ENCODE measurements at regions not wholly inside any gene's neighbourhood (a gene's known extent, or its start where the extent isn't known, plus 50 kb on each side); places are given as distances from the start of the nearest gene placed in this dataset.
A peak's percentile ranks its signal among the peaks of the same experiment; 100 is the strongest.

DNA sequence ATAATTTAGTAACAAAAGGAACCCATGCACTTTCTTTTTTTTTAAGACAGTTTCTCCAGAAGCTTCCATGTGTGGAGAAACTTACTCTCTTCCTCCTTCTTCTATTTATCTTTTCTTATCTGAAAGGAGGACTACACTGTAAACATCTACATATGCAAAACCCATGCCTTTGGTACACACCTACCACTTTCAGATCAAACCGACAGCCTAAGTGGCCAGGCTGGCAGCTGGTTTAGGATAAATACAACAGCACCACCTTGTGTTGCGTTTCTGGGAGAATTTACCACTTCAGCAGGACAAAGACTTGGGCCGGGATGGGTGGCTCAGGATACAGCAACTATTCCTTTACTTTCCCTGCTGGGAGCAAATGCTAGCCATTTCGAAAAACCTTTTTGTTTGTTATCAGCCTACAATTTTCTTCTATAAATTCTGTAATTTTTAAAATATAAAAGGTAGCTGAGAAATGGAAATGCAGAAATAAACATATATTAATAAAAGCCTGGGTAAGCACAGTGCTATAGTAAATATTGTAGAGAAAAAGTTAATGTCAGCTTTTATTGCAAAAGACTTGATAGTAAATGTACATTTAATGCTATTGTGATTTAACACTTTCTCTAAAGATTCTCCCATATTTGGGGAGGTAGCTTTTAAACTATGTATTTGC, 94.0 kb upstream of the RFC3 start:
- 1 to 2% (median 2%) methylated on average over 4 of the region's 4 CpGs for WGBS, 3 donors
- H3K36me3 ChIP-seq = no peaks in the 10 kb centered on the region
- no peaks in the 10 kb centered on the region for H3K27me3 ChIP-seq
- no peaks in the 10 kb centered on the region for H3K9me3 ChIP-seq
- intact Hi-C loops (cut with DNase I) = loop anchor here in 3 of 4 donors (5.0 to 10.0 kb wide), 4 partner anchors 82 to 499 kb away; no protein-coding TSS in a partner anchor
- TF ChIP-seq POLR2A (IDR thresholded peaks at IDR 0.05) (no peak), EP300 (IDR thresholded peaks at IDR 0.05) (no peak)
- TF ChIP-seq, protein P1, sequence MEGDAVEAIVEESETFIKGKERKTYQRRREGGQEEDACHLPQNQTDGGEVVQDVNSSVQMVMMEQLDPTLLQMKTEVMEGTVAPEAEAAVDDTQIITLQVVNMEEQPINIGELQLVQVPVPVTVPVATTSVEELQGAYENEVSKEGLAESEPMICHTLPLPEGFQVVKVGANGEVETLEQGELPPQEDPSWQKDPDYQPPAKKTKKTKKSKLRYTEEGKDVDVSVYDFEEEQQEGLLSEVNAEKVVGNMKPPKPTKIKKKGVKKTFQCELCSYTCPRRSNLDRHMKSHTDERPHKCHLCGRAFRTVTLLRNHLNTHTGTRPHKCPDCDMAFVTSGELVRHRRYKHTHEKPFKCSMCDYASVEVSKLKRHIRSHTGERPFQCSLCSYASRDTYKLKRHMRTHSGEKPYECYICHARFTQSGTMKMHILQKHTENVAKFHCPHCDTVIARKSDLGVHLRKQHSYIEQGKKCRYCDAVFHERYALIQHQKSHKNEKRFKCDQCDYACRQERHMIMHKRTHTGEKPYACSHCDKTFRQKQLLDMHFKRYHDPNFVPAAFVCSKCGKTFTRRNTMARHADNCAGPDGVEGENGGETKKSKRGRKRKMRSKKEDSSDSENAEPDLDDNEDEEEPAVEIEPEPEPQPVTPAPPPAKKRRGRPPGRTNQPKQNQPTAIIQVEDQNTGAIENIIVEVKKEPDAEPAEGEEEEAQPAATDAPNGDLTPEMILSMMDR (IDR thresholded peaks at IDR 0.05) = peak; percentile 71 to 77 (median 72)
- no peak overlapping the region for H3K27ac ChIP-seq
- peaks cover 1% of the 10 kb centered on the region for H3K4me1 ChIP-seq (ENCODE audit: insufficient read depth)
- peak; percentile 63 to 83 (median 69) for DNase-seq
- H3K4me3 ChIP-seq = no peak overlapping the region

DNA sequence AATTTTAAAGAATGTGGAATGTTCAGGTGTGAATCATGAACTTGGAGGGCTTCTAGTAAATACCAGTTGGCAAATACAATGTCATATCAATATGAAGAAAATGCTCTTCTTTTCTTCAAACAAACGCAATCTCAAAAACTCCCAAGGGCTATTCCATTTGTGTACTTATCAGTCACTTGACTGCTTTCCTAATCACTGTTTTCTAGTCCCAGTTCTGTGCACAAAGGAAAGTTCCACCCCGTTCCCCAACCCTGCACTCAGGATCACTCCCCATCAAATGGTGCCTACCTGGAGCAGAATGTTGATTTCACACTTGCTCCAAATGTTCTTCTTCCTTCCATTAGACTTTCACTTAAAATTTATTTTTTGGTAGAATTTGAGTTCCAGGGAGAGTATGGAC, 92.6 kb upstream of the RFC3 start:
- DNase-seq = no peak
- Histone ChIP-seq H3K27ac (no peak overlapping the region), H3K4me1 (ENCODE audit: insufficient read depth) (peaks cover 1% of the 10 kb centered on the region), H3K27me3 (no peaks in the 10 kb centered on the region), H3K9me3 (no peaks in the 10 kb centered on the region), H3K4me3 (no peak overlapping the region), H3K36me3 (no peaks in the 10 kb centered on the region)
- WGBS, 3 donors = 94 to 99% (median 95%) methylated on average over 2 of the region's 2 CpGs
- intact Hi-C loops (cut with DNase I) = loop anchor here in 3 of 4 donors (10.0 kb wide), 3 partner anchors 171 to 501 kb away; no protein-coding TSS in a partner anchor
- TF ChIP-seq, protein P1 (IDR thresholded peaks at IDR 0.05) = no peak
- TF ChIP-seq EP300 (IDR thresholded peaks at IDR 0.05) (no peak), POLR2A (IDR thresholded peaks at IDR 0.05) (no peak)

DNA sequence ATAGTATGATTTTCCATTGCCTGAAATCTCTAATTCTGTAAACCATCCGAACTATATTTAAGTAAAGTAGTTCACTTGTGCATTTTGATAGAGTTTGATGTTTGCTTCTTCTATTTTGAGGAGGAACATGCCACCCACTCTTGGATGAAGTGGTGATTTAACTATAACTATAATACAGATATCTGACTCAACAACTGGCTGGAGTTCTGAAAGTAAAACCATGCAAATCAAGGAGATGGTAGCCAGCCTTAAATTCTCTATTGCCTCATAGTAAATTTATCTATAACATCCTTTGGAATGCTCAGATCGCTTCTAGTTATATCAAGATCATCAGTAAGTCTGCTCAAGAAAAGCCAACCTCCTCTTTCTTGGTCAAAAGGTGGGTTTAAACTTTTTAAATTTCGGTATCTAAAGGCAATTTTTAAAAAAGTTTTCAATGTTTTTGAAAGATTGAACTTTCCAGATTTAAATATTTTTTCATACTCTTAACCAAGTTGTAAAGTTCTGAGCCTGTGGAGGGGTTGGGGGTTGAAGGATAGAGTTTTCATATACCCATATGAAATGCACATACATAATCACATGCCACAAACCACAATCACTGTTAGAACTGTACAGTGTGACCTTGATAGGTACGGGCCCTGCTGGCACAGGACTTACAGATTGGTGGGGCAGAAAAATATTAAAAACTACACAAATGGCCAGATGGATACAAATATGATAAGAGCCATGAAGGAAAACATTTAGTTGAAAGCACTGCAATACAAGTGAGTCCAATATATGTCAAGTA, 90.5 kb upstream of the RFC3 start:
- Histone ChIP-seq H3K4me1 (ENCODE audit: insufficient read depth) (peaks cover 1% of the 10 kb centered on the region), H3K4me3 (no peak overlapping the region), H3K9me3 (no peaks in the 10 kb centered on the region), H3K36me3 (no peaks in the 10 kb centered on the region), H3K27ac (no peak overlapping the region), H3K27me3 (no peaks in the 10 kb centered on the region)
- intact Hi-C loops (cut with DNase I) = loop anchor here in 3 of 4 donors (10.0 kb wide), 3 partner anchors 173 to 503 kb away; no protein-coding TSS in a partner anchor
- no peak for DNase-seq
- TF ChIP-seq, protein P1 (IDR thresholded peaks at IDR 0.05) = no peak
- TF ChIP-seq POLR2A (IDR thresholded peaks at IDR 0.05) (no peak), EP300 (IDR thresholded peaks at IDR 0.05) (no peak)
- WGBS, 3 donors = 59 to 73% (median 60%) methylated on average over 4 of the region's 4 CpGs

DNA sequence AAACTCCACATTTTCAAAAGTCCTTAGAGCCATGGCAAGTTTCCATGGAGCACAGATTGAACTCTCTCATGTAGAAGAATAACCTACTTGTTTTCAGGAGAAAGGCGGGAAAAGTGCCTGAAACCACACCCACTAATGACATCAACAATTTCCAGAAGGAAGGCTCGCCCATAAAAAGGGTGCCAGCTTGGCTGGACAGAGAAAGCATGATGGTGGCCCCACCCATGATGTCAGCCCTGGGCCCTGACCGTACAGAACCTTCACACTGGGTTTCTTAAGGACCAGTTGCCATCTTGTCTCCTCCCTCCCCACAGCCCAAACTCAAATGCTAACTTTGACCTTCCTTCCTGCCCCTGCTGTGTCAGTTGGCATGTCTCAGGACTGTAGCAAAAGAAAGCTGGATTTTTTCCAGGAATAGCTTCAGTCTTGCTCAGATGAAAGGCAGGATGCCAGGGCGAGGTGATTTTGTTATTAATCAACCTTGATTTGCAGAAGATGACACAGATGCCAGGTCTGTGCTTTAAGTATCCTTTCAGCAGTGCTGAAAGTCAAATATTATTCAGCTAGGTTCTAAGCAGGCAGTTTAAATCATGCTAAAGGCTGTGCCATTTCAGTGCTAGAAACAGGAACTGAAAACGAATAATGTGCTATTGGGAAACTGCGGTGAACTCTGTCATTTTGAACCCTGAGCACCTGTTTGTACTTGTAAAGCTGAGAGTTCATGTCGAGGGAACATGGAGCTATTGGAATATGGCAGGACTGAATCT, 89.5 kb upstream of the RFC3 start:
- Histone ChIP-seq H3K9me3 (no peaks in the 10 kb centered on the region), H3K36me3 (no peaks in the 10 kb centered on the region), H3K27me3 (no peaks in the 10 kb centered on the region), H3K4me3 (no peak overlapping the region), H3K27ac (no peak overlapping the region), H3K4me1 (ENCODE audit: insufficient read depth) (peaks cover 1% of the 10 kb centered on the region)
- TF ChIP-seq POLR2A (IDR thresholded peaks at IDR 0.05) = no peak
- TF ChIP-seq, protein P1 (IDR thresholded peaks at IDR 0.05) = no peak
- TF ChIP-seq EP300 (IDR thresholded peaks at IDR 0.05) = no peak
- WGBS, 3 donors = 77 to 82% (median 78%) methylated on average over 7 of the region's 7 CpGs
- intact Hi-C loops (cut with DNase I) = loop anchor here in 3 of 4 donors (10.0 kb wide), 3 partner anchors 174 to 504 kb away; no protein-coding TSS in a partner anchor
- DNase-seq = peak in 1 of 5 donors; percentile 18

All from ovary (tissue), 7 donors.